ENCODE measurements at regions not wholly inside any gene's neighbourhood (a gene's known extent, or its start where the extent isn't known, plus 50 kb on each side); places are given as distances from the start of the nearest gene placed in this dataset.
"Not testable (repeated sequence)": the region's sequence is repeated elsewhere in the genome, so short reads cannot be mapped to it uniquely, and the experiment has no call there.

DNA sequence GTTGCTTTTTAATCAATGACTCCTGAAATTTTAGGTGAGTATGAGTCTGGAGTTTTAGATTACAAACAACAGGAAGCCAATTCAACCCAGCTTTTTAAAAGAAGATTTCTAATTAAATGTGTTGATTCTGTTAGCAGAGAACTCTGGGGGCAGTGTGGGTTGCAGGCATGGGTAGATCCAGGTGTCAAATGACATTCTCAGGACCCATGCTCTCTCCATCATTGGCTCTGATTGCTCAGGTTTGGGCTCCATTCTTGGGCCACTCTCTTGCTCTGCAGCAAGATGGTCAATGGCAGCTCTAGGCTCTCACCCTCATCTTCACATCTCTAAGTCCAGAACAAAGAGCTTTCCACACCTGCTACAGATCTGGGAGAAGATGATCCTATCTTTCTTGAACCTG is 463.7 kb downstream of the PREX1 start:
- no peak for DNase-seq (ENCODE audit: low read depth in 2 of 3, low spot score in 1 of 3)

DNA sequence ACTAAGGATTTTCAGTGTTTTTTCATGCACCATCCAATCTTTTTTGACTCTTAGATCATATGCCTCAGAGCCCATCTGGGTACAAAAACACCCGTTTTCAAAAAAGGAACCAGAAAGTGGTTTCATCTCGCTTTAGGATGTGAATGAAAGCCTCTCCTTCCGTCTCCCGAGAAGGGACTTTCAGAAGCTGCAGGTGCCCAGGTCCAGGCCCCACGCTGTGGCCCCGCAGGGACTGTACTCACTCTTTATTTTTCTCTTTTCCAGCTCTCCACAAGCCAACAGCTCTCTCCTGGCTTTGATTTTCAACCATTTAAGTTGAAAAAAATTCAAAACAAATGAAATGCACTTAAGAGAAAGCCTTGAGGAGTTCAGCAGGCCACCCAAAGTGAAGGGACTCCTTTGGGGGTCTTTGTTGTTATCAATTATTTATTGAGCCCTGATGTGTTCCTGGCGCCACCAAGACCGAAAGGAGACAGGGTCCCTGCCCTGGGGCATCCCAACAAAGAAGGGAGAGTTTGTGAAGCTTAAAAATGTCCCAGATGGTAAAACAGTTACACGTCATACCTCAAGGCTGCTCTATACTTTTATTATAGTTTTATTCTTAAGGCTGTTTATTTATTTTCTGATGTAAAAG is 467.3 kb downstream of the PREX1 start:
- no peak for DNase-seq (ENCODE audit: low read depth in 2 of 3, low spot score in 1 of 3)

DNA sequence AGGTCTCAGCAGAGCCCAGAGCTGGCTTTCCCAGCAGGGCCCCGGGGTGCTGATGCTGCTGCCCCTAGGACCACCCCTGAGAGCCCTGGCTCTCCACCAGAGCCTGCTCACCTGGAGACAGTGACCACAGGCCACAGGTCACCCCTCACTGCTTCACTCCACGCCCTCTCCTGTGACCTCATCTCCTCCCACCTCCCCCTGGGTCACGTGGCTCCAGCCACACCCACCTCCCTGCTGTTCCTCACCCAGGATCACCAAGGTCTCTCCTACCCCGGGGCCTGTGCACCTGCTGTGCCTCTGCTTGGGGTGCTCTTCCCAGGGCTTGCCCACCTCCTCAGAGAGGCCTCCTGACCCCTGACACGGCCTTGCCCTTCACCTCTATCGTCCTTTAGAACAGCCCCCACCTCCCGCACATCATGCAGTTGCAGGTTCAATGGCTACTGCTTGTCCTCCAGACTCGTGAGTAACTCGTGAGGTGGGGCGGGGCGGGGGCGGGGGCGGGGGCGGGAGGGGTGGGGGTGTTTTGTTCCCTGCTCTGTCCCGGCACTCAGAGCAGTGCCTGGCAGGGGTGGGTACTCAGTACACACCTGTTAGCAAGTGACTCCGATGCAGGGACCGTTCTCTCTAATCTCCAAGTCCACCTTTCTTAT is 468.0 kb downstream of the PREX1 start:
- DNase-seq (ENCODE audit: low read depth in 2 of 3, low spot score in 1 of 3), result no peak

DNA sequence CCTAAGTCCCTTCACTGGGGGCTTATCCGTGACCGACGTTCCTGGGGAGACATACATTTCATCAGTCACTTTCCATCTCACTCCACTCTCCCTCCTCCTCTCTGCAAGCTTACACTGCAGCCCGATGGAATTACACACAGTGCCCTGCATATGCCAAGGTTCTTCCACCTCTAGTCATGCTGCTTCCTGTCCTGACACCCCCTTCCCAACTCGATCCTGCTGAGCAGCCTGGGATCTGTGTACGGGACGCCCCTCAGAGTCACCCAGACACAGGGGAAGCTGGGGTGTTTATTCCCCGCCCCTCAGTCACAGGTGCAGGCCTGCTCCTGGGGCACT is 468.8 kb downstream of the PREX1 start:
- DNase-seq (ENCODE audit: low read depth in 2 of 3, low spot score in 1 of 3), result not testable (repeated sequence)

DNA sequence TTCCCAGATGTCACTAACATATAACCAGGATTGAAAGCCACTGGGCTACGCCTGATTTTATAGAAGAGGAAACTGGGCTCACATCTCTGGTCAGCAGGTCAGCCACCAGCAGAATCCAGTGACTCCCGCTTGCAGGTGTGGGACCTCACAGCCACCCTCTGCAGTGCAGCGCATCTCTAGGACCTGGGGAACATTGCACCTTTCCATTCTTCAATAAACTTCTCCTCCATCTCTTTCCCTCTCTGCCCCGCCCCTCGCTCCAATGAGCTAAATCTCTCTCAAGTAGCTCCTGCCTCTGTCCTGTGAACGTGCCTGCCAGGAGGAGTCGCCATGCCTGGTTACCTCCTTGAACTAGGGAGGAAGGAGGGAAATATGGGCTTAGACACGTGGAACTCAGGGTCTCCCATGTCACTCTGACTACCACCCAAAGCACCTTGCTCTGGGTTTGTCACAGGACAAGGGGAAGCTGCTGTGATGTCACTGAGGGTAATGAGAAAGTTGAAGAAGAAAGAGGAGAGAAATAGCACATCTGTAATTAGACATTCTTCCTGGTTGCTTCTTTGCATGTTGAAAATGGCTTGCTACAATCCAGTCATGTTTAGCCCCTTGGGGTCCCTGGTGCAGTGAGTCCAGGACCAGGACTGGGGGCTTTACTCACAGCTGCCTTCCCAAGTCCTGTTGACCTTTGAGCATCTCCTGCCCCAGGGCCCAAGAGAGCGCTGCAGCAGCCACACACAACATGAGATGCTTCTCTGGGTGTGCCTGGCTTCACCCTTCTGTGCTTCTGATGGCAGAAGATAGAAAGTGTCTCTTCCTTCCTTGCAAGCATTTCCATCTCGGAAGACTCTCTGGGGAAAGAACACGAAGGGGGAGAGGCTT is 469.4 kb downstream of the PREX1 start:
- no peak for DNase-seq (ENCODE audit: low read depth in 2 of 3, low spot score in 1 of 3)

DNA sequence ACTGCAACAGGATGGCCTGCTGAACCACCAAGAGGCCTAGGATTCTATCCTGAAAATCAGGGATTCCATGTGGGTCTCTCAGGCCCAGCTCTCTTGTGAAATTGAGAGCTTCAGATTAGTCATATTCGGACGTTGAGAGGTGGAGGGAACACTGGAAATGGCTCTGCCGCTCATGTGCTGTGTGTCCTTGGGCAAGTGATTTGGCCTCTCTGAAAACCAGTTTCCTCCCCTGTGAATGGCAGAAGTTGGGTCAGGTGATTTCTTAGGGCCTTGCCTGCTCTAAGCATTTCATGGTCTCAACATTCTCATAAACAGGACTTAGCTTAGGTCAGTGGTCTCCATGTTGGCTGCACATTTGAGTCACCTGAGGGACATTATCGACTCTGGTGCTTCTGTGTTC is 470.1 kb downstream of the PREX1 start:
- DNase-seq (ENCODE audit: low read depth in 2 of 3, low spot score in 1 of 3), result no peak

DNA sequence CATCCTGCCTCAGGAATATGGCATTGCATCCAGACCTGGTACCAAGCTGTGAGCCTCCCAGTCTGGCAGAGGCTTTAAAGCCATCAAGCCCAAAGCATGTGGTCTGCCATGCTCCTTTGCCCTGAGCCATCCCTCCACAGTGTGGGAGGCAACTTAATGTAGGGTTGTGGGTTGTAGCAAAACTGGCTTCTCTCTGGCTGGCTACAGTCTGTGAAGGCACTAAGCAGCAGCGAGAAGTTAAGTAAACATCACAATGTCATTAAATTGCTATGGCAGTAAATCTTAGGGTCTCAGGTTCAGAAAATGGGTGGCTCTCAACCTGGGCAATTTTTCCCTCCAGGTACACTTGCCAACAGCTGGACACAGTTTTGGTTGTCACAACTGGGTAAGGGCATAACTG is 472.9 kb downstream of the PREX1 start:
- DNase-seq (ENCODE audit: low read depth in 2 of 3, low spot score in 1 of 3), result no peak

DNA sequence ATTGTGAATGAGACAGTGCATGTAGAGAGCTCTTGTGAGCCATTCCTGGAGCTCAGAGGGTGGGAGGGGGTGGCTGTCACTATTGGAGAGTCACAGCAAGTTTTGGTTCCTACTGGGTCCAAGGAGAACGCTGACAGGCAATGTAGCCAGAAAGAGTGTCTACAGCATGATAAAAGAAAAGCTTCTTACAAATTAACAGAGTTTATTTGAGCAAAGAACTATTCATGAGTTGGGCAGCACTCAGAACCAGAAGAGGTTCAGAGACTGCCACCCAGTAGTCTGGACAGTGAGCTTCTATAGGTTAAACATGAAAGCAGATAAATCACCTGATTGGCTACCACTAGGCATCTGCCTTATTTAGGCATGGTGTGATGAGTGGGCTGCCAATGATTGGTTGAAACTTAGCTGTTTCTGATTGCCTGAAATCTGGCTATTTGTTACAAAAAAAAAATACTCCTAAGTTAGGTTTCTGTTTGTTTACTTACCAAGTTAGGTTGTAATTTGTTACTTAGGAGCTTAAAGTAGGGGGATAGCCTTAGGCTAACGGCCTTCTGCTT is 473.4 kb downstream of the PREX1 start:
- no peak for DNase-seq (ENCODE audit: low read depth in 2 of 3, low spot score in 1 of 3)

DNA sequence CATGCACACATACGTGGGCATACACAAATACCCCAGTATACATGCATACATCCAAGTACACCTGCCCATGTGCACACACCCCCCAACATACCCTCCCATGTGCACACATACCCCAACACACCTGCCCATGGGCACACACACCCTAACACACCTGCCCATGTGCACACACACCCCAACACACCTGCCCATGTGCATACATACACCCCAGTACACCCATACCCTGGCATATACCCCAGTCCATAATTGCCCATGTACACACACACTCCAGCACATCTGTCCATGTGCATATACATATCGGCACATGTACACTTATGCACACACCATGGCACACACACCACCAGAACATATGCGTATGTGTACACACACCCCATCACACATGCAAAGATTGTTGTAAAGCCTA is 475.2 kb downstream of the PREX1 start:
- no peak for DNase-seq (ENCODE audit: low read depth in 2 of 3, low spot score in 1 of 3)

DNA sequence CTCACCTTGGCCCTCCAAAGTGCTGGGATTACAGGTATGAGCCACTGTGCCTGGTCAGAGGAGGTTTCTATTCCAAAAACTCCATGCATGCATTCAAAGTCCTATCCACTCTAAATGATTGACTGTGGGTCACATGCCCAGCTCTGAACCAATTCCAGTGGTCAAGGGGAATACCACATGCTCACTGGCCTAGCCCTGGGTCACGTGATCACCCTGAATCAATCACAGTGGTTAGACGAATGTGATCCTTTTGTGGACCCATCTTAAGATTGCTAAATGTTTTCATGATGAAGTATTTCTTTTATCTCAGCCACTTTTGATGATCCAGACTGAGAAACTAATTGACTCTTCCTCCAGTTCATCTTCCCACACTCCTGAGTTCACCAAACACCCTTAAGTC is 475.8 kb downstream of the PREX1 start:
- no peak for DNase-seq (ENCODE audit: low read depth in 2 of 3, low spot score in 1 of 3)

DNA sequence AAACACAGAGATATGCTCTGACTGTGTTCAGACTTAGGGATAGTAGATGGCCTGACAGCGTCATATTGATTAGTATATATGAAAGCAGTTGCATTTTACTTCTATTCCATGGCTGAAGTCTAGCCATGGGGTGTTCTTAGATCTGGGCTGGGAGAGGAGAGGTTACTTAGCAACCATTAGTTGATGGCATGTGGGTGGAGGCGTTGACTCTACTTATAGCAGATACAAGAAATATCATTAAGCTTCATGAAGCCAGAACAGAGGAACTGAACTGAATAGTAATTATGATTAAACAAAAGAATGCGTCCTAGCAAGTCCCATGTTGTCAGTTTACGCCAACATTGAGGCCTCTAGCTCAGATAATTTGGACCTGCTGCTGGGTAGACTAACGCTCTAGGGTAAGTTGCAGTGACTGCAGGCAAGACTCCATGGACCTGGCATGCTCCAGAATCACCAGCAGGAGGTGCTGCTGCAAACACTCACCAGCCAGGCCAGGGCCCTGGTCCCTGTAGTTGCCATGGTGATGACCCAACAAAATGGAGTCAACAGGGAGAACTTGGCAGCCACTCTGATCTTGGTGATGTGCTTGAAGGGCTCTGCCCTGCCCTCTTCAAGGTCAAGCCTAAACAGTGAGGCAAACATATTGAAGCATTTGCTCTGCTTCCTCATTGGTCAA is 477.3 kb downstream of the PREX1 start:
- no peak for DNase-seq (ENCODE audit: low read depth in 2 of 3, low spot score in 1 of 3)

DNA sequence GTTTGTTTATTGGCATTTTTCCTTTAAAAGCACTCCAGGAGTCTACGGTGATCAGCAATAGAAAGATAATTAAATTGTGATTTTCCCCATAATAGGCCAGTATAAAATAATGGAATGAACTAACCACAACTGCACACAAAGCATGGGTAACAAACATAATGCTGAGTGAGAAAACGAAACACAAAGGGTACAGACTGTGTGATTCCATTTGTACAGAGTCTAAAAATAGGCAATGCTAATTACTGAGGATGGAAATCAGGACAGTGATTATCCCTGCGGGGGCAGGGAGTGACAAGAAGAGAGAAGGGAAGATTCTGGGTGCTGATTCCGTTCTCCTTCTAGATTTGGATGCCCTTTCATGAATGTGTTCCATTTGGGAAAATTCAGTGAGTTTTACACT is 478.1 kb downstream of the PREX1 start:
- no peak for DNase-seq (ENCODE audit: low read depth in 2 of 3, low spot score in 1 of 3)

DNA sequence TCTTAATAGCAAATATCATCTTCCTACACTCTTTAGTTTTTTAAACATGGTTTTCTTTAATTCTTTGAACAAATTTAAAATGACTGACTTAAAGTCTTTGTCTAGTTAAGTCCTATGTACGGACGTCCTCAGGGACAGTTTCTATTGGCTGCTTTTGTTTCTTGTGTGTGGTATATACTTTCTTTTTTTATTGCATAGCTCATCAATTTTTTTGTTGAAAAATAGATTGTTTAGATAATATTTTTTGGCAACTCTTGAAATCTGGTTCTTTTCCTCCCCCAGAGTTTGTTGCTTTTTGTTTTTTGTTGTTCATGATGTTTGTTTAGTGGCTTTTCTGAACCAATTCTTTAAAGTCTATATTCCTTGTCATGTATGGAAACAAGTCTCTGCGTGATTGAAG is 479.8 kb downstream of the PREX1 start:
- no peak for DNase-seq (ENCODE audit: low read depth in 2 of 3, low spot score in 1 of 3)

DNA sequence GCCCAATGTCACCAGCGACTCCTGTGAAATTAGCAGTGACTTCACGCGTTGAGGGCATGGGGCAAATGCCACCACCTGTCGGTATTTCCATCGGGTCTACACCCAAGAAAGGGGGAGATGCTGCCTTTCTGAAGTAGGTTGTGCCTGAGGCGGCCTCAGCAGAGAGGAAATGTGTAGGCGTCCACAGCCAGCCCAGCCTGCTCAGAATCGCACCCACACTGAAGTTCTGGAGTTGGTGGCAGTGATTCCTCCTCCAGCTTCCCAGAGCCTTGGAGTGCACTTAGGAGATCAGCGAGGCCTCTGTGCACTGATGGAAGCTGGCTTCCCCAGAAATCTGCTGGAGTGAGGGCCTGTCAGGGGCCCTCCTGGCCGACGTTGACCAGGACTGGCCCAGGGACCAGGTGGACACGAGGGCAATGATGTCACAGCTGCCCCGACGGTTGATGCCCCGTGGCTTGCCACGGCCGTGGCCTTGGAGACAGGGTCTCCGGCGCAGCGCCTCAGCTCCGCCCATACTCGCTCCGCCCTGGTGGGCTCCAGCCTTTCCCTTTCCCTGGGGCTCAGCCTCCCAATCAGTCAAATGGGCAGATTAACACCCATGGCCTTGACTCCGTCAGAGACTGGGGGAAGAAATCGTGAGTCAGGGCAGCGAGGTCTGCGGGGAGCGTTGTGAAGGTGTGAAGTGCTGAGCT is 484.8 kb downstream of the PREX1 start:
- no peak for DNase-seq (ENCODE audit: low read depth in 2 of 3, low spot score in 1 of 3)

DNA sequence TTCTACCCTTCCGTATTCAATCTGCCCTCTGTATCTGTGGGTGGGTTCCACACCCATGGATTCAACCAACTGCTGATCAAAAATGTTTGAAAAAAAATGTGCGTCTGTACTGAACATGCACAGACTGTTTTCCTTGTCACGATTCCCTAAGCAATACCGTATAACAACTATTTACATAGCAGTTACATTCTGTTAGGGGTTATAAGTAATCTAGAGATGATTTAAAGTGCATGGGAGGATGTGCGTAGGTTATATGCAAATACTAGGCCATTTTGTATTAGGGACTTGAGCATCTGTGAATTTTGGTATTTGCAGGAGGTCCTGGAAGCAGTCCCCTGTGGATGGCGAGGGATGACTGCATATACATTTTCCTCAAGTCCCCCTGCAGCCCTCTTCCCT is 486.9 kb downstream of the PREX1 start:
- DNase-seq (ENCODE audit: low read depth in 2 of 3, low spot score in 1 of 3), result no peak

DNA sequence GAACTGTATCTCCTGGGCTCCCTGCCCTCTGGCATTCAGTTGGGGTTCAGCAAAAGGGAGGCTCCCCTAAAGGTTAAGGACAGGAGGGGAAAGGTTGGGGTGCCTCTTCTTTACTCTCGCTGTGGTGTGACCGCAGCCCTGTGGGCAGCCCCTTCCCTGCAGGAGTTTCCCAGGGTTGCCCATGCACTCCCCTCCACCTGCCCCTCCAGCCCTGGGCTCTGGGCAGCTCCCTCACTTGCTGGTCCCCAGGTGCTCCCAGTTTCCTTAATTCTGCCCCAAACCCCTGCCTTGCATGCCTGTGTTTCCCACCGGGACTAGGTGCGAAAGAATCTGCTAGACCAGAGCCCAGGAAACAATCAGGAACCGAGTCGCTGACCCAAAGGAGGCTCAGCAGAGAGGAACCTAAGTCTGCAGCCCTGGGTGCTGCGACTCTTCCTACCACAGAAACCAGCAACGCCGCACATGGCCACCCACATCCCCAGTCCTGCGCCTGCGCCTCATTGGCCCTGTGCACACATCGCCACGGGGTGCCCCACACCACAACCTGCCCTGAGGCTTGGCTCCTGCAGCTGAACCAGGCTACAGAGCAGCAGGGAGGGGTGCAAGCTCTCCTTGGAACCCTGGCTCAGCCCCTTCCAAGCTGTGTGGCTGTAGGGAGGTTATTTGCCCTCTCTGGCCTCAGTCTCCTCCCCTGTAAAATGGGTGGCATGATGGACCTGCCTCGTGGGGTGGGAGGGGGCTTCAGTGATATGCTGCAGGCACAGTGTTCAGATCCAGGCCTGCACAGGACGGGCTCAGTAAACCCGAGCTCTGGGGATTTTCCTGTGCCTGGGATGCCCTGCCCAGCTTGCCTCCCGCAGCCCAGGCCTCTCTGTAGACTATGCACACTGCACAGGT is 487.6 kb downstream of the PREX1 start:
- DNase-seq (ENCODE audit: low read depth in 2 of 3, low spot score in 1 of 3), result no peak

DNA sequence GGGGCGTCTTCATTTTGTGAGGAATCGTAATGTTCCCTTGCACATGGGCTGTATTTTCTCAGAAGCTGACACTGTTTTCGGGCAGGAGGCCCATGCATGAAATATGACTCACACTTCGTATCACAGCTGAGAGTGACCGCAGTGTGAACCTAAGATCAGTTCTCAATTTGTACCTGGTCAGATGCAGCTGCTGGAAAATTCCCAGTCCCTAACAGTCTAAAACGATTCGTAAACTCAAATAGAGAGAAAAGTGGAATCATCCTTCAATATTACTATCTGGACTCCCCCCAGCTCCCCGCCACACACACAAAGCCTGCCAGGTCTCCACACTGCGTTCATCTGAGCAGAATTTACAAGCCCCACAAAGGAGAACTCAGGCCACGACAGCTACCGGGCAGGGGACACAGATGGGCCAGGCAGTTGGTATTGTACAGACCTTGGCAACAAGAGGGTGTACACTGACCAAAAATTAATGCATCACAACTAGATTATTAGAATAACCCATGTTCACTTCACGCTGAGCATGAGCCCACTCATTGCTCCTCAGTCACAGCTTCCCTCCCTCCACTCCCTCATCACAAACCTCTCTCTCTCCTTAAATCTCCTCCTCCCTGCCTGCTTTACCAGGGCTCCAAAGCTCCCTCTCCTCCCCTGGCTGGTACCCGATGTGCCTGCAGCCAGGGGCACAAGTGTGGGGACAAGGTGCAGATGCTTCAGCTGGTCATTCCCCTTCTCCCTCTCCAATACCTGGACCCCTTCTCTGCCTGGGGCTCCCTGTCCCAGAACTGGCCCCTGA is 488.4 kb downstream of the PREX1 start:
- no peak for DNase-seq (ENCODE audit: low read depth in 2 of 3, low spot score in 1 of 3)

DNA sequence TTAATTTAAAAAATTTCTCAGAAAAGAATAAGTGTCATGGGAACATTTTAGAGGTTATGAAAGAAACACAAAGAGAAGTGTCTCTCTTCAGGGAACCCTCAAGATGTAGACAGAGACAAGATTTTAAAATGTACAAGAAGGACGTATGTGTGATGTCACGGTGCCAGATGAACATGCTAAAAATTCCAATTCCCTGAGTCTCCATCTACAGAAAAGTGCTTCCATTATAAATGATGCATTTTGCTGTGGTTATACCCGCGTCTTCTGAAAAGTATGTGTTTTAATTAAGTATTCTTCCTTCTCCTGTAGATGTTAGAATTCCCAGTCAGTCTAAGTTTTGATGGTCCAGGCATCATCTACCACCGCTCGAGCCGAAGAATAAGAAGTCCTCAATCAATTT is 489.1 kb downstream of the PREX1 start:
- DNase-seq (ENCODE audit: low read depth in 2 of 3, low spot score in 1 of 3), result no peak

DNA sequence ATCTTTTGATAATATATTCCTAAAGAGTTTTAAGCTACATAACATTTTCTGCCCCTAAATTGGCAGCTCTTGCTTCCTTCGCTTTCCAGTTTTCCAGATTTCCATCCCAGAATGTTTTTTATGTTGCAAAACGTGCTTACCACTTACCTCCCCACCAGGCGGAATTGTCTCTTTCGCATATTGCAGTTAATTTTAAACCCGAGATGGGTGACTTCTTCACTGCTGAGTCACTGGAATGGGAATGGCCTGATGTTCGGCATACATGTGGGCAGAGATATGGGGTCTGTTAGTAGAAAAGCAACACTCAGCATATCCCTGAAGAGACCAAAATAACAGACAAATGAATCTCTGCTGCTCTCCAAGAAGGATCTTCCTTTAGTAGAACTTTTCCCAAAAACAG is 491.2 kb downstream of the PREX1 start:
- DNase-seq (ENCODE audit: low read depth in 2 of 3, low spot score in 1 of 3), result no peak
